Naive thymus-derived CD8-positive, alpha-beta T cell (primary cell): ENCODE measurements at regions not wholly inside any gene's neighbourhood (a gene's known extent, or its start where the extent isn't known, plus 50 kb on each side); places are given as distances from the start of the nearest gene placed in this dataset.

Source experiments
- ATAC-seq, 2 donors: fragments of 150-1000 bp; cut with Tn5 transposase in 1 of 2; sonication (Bioruptor Pico), chemical (Tn5 transposase) in 1 of 2; 1 replicate in 1 of 2; 2 replicates in 1 of 2; pipeline ENCODE4 v1.10.0; 2021; ENCODE audit warnings: mild to moderate bottlenecking in 2 of 2, moderate library complexity in 2 of 2
- POLR2A ChIA-PET: fragments of 350-600 bp; sonication (Branson Sonifier 250); formaldehyde crosslinking; loops from one replicate; lab custom pipeline; 2021; ENCODE audit warnings: antibody characterized with exemption; lab: Charles Lee
- DNase-seq, 10 donors: peaks; one replicate each; pipeline versions ENCODE4 v3.0.0 to v3.0.0-alpha.2; 2020 to 2022
- H3K27ac Mint-ChIP-seq, 10 donors: one replicate each; pipeline ENCODE4 v1.8.0; 2020 to 2022; ENCODE audit warnings: mild to moderate bottlenecking in 10 of 10, mixed read lengths in 10 of 10, moderate library complexity in 4 of 10, inconsistent platforms in 1 of 10
- H3K27me3 Mint-ChIP-seq, 5 donors: one replicate each; pipeline ENCODE4 v1.8.0; 2021 to 2022; ENCODE audit warnings: mixed read lengths in 5 of 5
- H3K36me3 Mint-ChIP-seq, 3 donors: one replicate each; pipeline ENCODE4 v1.8.0; 2020 to 2022; ENCODE audit warnings: mixed read lengths in 3 of 3, mild to moderate bottlenecking in 2 of 3, inconsistent platforms in 1 of 3
- H3K4me1 Mint-ChIP-seq, 4 donors: one replicate each; pipeline ENCODE4 v1.8.0; 2021 to 2022; ENCODE audit warnings: mixed read lengths in 4 of 4
- H3K4me3 Mint-ChIP-seq, 10 donors: one replicate each; pipeline ENCODE4 v1.8.0; 2020 to 2022; ENCODE audit warnings: mild to moderate bottlenecking in 10 of 10, mixed read lengths in 10 of 10, moderate library complexity in 6 of 10, inconsistent platforms in 1 of 10
- H3K9me3 Mint-ChIP-seq, 9 donors: one replicate each; pipeline ENCODE4 v1.8.0; 2020 to 2022; ENCODE audit warnings: mixed read lengths in 9 of 9, mild to moderate bottlenecking in 3 of 9, inconsistent platforms in 1 of 9, moderate library complexity in 1 of 9

GRCh38 chr17:54744750-54745149 is 155.9 kb upstream of the TOM1L1 start:
- POLR2A ChIA-PET: no interaction called here
- Mint-ChIP-seq H3K9me3 (peaks cover 2 to 43% (median 17%) of the 10 kb centered on the region in 9 donors), H3K27me3 (peaks cover 0 to 10% (median 0%) of the 10 kb centered on the region in 5 donors), H3K27ac (no peak overlapping the region), H3K4me1 (no peaks in the 10 kb centered on the region), H3K4me3 (no peak overlapping the region), H3K36me3 (peaks cover 0 to 16% (median 0%) of the 10 kb centered on the region in 3 donors)
- no peak for ATAC-seq
- no peak for DNase-seq

DNA sequence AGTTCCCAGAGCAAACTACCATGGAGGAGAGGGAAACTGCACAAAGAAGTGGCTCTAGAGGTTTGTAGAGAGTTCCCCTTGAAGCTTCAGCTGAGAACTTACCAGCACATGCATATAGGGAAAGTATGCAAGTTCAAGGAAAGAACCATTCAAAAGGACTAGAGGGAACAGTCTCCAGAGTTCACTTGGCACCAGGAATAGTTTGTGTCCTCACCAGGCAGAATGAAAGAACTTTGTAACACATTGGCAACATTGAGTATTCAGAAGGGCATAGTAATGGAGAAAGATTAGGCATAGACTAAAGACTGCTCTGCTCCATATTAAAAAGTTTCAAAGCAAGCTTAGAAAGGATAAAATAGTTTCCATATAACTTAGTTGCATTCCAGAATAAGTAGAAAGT is 155.4 kb upstream of the TOM1L1 start:
- H3K27me3 Mint-ChIP-seq: peaks cover 0 to 10% (median 2%) of the 10 kb centered on the region in 5 donors
- POLR2A ChIA-PET: no interaction called here
- peaks cover 2 to 43% (median 17%) of the 10 kb centered on the region in 9 donors for H3K9me3 Mint-ChIP-seq
- H3K27ac Mint-ChIP-seq: no peak overlapping the region
- H3K36me3 Mint-ChIP-seq: peaks cover 0 to 16% (median 0%) of the 10 kb centered on the region in 3 donors
- ATAC-seq: no peak
- H3K4me1 Mint-ChIP-seq: no peaks in the 10 kb centered on the region
- no peak overlapping the region for H3K4me3 Mint-ChIP-seq
- DNase-seq: no peak

DNA sequence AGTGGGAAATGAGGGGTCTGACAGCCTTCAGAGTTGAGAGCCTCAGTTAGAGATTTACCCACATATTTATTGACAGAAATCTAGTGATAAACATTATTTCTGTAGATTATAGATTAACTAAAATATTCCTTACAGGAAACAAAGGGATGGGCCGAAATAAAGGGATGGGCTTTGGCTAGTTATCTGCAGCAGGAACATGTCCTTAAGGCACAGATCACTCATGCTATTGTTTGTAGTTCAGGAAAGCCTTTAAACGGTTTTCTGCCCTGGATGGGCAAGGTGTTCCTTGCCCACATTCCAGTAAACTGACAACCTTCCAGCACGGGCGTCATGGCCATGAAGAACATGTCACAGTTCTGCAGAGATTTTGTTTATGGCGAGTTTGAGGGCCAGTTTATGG is 154.8 kb upstream of the TOM1L1 start:
- DNase-seq: no peak
- no peaks in the 10 kb centered on the region for H3K4me1 Mint-ChIP-seq
- POLR2A ChIA-PET: no interaction called here
- peaks cover 0 to 10% (median 4%) of the 10 kb centered on the region in 5 donors for H3K27me3 Mint-ChIP-seq
- no peak for ATAC-seq
- H3K9me3 Mint-ChIP-seq: peaks cover 2 to 43% (median 17%) of the 10 kb centered on the region in 9 donors
- H3K4me3 Mint-ChIP-seq: no peak overlapping the region
- H3K36me3 Mint-ChIP-seq: peaks cover 0 to 16% (median 0%) of the 10 kb centered on the region in 3 donors
- no peak overlapping the region for H3K27ac Mint-ChIP-seq

DNA sequence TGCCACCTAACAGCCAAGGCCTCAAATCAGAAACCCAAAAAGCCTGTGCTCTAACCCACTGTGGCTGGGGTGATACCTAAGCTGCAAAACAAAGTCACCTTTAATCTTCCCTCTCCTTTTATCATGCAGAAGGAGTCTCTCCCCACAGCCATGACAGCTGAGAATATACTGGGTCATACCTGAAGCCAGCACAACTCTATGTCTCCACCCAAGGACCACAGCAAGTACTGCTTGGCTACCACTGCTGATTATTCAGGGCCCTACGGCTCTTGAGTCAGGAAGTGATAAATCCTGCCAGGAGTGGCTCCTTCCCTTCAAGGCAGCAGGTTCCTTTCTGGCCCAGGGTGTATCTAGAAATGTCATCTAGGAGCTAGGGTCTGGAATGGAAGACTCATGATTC is 151.5 kb upstream of the TOM1L1 start:
- POLR2A ChIA-PET: no interaction called here
- Mint-ChIP-seq H3K36me3 (peaks cover 0 to 16% (median 0%) of the 10 kb centered on the region in 3 donors), H3K4me1 (no peaks in the 10 kb centered on the region), H3K27ac (no peak overlapping the region), H3K4me3 (no peak overlapping the region), H3K9me3 (peaks cover 5 to 40% (median 14%) of the 10 kb centered on the region in 9 donors), H3K27me3 (peaks cover 0 to 16% (median 3%) of the 10 kb centered on the region in 5 donors)
- DNase-seq (no peak), ATAC-seq (no peak)

GRCh38 chr17:54754560-54754959 is 146.1 kb upstream of the TOM1L1 start:
- Mint-ChIP-seq H3K4me3 (no peak overlapping the region), H3K27me3 (peaks cover 0 to 16% (median 3%) of the 10 kb centered on the region in 5 donors), H3K27ac (no peak overlapping the region), H3K9me3 (peaks cover 0 to 6% (median under 1%) of the 10 kb centered on the region in 9 donors), H3K4me1 (no peaks in the 10 kb centered on the region), H3K36me3 (no peaks in the 10 kb centered on the region)
- ATAC-seq (no peak), DNase-seq (no peak)
- POLR2A ChIA-PET: no interaction called here

GRCh38 chr17:54760836-54761235 is 139.8 kb upstream of the TOM1L1 start:
- POLR2A ChIA-PET: no interaction called here
- no peaks in the 10 kb centered on the region for H3K36me3 Mint-ChIP-seq
- H3K9me3 Mint-ChIP-seq: peaks cover 0 to 16% (median 4%) of the 10 kb centered on the region in 9 donors
- no peak overlapping the region for H3K4me3 Mint-ChIP-seq
- H3K27me3 Mint-ChIP-seq: peaks cover 0 to 4% (median 0%) of the 10 kb centered on the region in 5 donors
- ATAC-seq (no peak), DNase-seq (no peak)
- no peaks in the 10 kb centered on the region for H3K4me1 Mint-ChIP-seq
- no peak overlapping the region for H3K27ac Mint-ChIP-seq

DNA sequence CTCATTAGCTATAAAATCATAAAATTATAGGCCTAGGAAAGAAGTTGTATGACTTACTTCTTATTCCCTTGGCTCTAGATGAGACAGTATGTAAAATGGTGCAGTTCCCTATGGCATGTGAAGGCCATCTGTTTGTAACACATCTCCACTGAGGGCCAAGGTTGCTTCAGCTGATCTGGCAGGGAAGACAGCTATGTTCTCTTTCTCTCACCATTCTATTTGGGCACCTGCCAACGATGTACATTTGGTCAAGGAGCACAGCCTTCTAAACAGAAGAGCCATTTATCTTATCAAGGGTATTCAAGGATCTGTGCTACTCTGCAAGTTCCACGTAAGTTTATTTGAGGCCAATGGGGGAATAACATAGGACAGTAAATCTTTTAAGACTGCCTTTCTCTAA is 129.8 kb upstream of the TOM1L1 start:
- Mint-ChIP-seq H3K27me3 (peaks cover 0 to 3% (median 0%) of the 10 kb centered on the region in 5 donors), H3K27ac (no peak overlapping the region), H3K9me3 (peaks cover 0 to 2% (median 0%) of the 10 kb centered on the region in 9 donors), H3K4me1 (no peaks in the 10 kb centered on the region), H3K36me3 (no peaks in the 10 kb centered on the region), H3K4me3 (no peak overlapping the region)
- POLR2A ChIA-PET: no interaction called here
- no peak for DNase-seq
- ATAC-seq: no peak

GRCh38 chr17:54771409-54771915 is 129.2 kb upstream of the TOM1L1 start:
- POLR2A ChIA-PET: no interaction called here
- DNase-seq (no peak), ATAC-seq (no peak)
- H3K9me3 Mint-ChIP-seq: peaks cover 0 to 2% (median 0%) of the 10 kb centered on the region in 9 donors
- H3K4me1 Mint-ChIP-seq: no peaks in the 10 kb centered on the region
- H3K36me3 Mint-ChIP-seq: no peaks in the 10 kb centered on the region
- H3K4me3 Mint-ChIP-seq: no peak overlapping the region
- H3K27me3 Mint-ChIP-seq: peaks cover 0 to 3% (median 0%) of the 10 kb centered on the region in 5 donors
- no peak overlapping the region for H3K27ac Mint-ChIP-seq

GRCh38 chr17:54780238-54780637 is 120.4 kb upstream of the TOM1L1 start:
- no peak for ATAC-seq
- Mint-ChIP-seq H3K4me1 (no peaks in the 10 kb centered on the region), H3K27ac (no peak overlapping the region), H3K27me3 (peaks cover 0 to 5% (median 0%) of the 10 kb centered on the region in 5 donors), H3K36me3 (no peaks in the 10 kb centered on the region), H3K9me3 (peaks cover 0 to 6% (median 0%) of the 10 kb centered on the region in 9 donors), H3K4me3 (no peak overlapping the region)
- DNase-seq: no peak
- POLR2A ChIA-PET: no interaction called here

GRCh38 chr17:54781389-54781788 is 119.3 kb upstream of the TOM1L1 start:
- H3K9me3 Mint-ChIP-seq: peaks cover 0 to 6% (median 0%) of the 10 kb centered on the region in 9 donors
- no peak for DNase-seq
- H3K4me3 Mint-ChIP-seq: no peak overlapping the region
- no peak overlapping the region for H3K27ac Mint-ChIP-seq
- H3K4me1 Mint-ChIP-seq: no peaks in the 10 kb centered on the region
- H3K36me3 Mint-ChIP-seq: no peaks in the 10 kb centered on the region
- no peak for ATAC-seq
- peaks cover 0 to 5% (median 0%) of the 10 kb centered on the region in 5 donors for H3K27me3 Mint-ChIP-seq
- POLR2A ChIA-PET: no interaction called here

- H3K4me1 Mint-ChIP-seq: no peaks in the 10 kb centered on the region
- H3K27ac Mint-ChIP-seq: no peak overlapping the region
- H3K36me3 Mint-ChIP-seq: no peaks in the 10 kb centered on the region
- DNase-seq (no peak), ATAC-seq (no peak)
- POLR2A ChIA-PET: no interaction called here
- H3K9me3 Mint-ChIP-seq: peaks cover 0 to 7% (median 0%) of the 10 kb centered on the region in 9 donors
- H3K4me3 Mint-ChIP-seq: no peak overlapping the region
- no peaks in the 10 kb centered on the region for H3K27me3 Mint-ChIP-seq
Measured at GRCh38 chr17:54784305-54784704, 116.3 kb upstream of the TOM1L1 start.

- Mint-ChIP-seq H3K27ac (no peak overlapping the region), H3K4me1 (no peaks in the 10 kb centered on the region), H3K36me3 (no peaks in the 10 kb centered on the region), H3K9me3 (peaks cover 0 to 5% (median 0%) of the 10 kb centered on the region in 9 donors), H3K27me3 (no peaks in the 10 kb centered on the region), H3K4me3 (no peak overlapping the region)
- ATAC-seq (no peak), DNase-seq (no peak)
- POLR2A ChIA-PET: no interaction called here
Measured at GRCh38 chr17:54785643-54786268, 114.9 kb upstream of the TOM1L1 start.

DNA sequence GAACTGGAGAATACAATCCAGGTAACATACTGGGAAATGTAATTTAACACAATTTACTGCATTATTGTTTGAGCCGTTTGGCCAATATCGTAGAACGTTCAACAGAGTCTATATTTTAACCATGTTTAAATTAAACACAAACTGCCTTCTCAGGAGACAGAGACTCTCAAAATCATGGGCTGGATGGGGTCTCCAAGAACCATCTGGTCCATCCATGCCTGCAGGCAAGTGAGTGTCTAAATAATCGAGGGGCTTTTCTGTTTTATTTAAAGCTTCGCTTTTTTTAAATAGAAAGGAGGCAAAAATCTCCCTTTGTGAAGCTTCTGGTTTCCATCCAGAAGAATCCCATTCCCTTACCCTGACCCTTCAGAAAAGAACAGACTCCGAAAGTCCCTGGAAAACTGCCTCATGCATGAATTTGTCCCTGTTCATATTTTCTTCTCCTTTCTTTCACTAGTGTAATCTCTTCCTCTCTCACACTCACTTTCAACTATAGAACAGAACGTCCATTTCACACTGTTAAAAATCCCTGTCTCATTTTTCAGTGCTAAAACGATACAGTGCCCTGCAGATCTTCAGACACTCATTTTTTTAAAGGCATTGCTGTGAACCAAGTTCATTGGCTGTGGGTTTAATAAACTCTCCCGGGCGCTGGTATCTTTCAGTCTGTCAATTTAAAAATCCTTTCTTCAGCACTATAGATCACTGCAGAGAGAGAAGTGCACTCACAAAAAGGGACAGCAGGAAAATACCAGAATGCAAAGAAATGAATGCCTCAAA is 111.4 kb upstream of the TOM1L1 start:
- Mint-ChIP-seq H3K27ac (no peak overlapping the region), H3K27me3 (no peaks in the 10 kb centered on the region), H3K4me1 (no peaks in the 10 kb centered on the region), H3K36me3 (no peaks in the 10 kb centered on the region), H3K9me3 (peaks cover 0 to 5% (median 0%) of the 10 kb centered on the region in 9 donors), H3K4me3 (no peak overlapping the region)
- POLR2A ChIA-PET: no interaction called here
- ATAC-seq: no peak
- DNase-seq: no peak
